AML-193 (cell line): ENCODE measurements at regions not wholly inside any gene's neighbourhood (a gene's known extent, or its start where the extent isn't known, plus 50 kb on each side); places are given as distances from the start of the nearest gene placed in this dataset.
A peak's percentile ranks its signal among the peaks of the same experiment; 100 is the strongest.
"Not testable (repeated sequence)": the region's sequence is repeated elsewhere in the genome, so short reads cannot be mapped to it uniquely, and the experiment has no call there.

ENCODE experiments used
- DNase-seq, 2 experiments: peaks; one replicate each; lab custom pipeline; 2025; lab: John Stamatoyannopoulos, UW

DNA sequence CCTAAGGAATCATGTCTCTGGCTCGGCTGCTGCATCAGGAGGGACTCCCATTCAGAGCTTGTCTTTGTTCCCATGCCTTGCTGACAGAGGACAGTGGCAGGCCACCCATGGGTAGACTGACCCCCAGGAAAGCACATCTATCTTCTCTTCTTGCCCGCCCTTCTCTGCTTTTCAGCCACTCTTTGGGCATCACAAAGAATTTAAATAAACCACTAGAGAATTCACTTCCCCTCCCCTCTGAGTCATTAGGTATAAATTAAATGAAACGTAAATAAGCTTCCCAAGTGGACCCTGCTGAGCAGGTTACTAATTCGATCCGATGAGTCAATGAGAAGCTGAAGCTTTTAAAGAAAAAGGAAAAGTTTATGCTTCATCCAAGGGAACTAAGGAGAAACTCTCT is 97.0 kb downstream of the DRD1 start:
- DNase-seq: no peak

DNA sequence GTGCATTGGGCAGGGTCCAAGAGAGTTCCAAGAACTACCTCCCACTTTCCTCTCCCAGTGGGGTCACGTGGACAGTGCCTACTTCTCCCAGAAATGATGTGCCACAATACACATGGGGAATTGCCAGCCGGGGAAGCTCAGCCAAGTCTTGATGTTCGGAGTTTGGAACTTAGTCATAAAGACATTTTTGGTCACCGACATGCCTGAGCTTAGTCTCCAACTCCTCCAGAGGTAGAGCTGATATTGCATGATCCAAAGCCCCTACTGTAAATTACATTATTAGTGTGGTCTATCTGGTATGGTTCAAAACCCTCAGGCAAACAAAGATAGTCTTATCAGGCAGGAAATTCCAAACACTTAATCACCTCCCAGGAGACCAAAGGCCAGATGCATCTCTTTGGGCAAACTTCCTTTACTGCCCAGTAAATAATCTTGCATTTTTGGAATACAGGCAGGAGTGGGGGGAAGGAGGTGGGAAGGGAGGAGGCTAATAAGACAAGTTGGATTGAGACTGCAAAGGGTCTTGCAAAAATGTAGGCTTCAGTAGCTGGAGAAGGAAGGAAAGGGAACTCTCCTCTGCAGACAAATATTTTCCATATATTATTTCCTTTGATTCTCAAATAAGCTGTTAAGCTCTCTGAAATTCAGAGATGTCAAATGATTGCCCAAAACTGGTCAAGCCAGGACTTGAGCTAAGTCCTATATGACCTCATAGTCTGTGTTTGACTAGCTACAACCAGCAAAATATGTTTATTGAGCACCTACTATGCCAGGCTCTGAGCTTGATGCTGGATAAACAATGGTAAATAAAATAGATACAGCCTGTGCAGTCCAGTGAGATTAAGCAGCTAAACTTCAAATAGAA is 99.4 kb downstream of the DRD1 start:
- no peak for DNase-seq

DNA sequence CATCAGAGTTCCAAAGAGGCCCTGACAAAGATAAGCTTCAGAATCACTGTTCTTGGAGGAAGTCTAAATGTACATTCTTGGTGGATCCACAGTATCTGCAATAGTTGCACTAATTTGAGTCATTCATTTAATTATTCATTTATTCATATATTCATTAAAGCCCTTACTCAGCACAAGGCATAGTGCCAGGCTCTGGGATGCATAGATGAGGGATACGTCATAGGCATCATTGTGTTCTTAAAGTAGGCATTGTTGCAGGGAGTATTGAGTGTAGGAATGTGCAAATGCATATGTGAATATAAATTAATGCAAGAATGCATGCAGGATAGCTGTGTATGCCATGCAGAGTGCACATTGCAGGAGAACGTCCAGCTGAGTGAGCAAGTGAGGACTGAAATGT is 100.7 kb downstream of the DRD1 start:
- DNase-seq: no peak

DNA sequence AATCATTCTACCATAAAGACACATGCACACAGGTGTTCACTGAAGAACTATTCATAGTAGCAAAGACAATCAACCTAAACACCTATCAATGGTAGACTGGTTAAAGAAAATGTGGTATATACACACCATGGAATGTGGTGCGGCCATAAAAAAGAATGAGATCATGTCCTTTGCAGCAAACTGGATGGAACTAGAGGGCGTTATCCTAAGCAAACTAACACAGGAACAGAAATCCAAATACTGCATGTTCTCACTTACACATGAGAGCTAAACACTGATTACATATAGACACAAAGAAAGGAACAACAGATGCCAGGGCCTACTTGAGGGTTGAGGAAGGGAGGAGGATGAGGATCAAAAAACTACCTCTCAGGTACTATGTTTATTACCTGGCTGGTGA is 103.8 kb downstream of the DRD1 start:
- DNase-seq: no peak

DNA sequence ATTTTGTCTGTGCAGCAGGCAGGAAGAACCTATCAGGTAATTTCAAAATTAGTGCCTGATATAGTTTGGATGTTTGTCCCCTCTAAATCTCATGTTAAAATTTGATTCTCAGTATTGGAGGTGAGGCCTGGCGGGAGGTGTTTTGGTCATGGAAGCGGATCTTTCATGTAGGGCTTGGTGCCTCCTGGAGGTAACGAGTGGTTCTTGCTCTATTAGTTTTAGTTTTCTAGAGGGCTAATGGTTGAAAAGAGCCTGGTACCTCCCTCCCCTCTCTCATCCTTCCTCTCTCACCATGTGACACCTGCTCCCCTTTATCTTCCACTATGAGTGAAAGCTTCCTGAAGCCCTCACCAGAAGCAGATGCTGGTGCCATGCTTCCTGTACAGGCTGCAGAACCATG is 106.3 kb downstream of the DRD1 start:
- DNase-seq: no peak

DNA sequence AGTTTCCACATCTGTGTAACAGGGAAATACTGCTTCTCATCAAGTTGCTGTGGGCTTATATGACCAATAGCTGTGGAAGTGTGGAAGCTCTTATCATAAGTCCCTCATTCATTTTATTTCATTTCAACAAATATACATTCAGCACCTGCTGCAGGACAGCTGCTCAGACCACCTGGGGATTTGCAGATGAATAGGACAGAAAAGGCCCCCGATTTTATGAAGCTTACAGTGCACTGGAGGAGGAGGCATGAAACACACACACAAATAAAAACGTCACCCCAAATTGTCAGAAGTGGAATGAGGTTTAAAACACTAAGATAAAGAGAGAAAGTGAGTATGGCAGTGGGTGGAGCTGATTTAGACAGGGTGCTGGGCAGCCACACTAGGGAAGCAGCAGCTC is 107.2 kb downstream of the DRD1 start:
- no peak for DNase-seq

DNA sequence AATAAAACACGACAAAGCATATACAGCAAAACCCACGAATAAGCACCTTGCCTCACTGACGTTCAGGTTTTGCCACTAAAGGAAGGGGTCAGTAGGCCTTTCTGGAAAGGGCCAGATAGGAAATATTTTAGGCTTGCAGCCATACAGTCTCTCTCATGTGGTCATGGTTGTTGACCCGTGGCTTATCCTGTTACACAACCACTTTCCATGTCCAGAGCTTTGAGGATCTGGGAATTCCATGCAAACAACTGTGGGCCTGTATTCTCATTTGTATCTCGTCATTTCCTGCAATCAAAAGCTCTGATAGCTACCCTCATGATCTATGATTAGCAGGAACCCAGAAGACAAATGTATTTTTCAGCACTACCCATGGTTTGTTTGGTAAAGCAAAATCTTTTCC is 108.3 kb downstream of the DRD1 start:
- DNase-seq: no peak

DNA sequence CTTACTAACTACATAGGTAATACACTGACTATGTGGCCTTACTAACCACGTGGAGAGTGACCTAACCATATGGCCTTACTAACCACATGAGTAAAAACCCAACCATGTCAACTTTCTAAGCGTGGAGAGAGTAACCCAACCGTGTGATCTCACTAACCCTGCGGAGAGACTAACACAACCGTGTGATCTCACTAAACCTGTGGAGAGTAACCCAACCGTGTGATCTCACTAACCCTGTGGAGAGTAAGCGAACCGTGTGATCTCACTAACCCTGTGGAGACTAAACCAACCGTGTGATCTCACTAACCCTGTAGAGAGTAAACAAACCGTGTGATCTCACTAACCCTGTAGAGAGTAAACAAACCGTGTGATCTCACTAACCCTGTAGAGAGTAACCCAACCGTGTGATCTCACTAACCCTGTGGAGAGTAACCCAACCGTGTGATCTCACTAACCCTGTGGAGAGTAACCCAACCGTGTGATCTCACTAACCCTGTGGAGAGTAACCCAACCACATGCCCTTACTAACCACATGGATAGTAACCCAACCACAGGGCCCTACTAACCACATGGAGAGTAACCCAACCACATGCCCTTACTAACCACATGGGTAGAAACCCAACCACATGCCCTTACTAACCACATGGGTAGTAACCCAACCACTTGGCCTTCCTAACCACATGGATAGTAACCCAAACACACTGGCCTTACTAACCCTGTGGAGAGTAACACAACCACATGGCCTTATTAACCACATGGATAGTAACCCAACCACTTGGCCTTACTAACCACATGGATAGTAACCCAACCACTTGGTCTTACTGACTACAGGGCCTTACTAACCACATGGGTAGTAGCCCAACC is 112.6 kb downstream of the DRD1 start:
- DNase-seq: not testable (repeated sequence)

DNA sequence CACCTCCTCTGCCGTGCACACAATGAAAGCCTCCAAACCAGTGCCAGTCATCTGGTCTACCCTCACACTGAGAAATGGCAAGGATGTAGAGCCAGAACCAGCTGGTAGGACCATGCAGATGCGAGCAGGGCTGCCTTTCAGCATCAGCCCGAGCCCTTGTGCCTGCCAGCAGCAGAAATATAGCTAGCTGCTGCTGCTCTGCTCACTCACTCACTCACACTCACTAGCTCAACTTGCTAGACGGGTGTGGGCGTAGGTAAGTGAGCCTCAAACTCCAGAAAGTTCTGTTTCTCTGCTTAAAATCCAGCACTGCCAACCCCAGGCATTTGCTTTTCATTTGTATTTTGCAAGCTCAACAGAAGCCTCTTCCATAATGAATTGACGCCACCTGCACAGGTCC is 114.0 kb downstream of the DRD1 start:
- DNase-seq: no peak

DNA sequence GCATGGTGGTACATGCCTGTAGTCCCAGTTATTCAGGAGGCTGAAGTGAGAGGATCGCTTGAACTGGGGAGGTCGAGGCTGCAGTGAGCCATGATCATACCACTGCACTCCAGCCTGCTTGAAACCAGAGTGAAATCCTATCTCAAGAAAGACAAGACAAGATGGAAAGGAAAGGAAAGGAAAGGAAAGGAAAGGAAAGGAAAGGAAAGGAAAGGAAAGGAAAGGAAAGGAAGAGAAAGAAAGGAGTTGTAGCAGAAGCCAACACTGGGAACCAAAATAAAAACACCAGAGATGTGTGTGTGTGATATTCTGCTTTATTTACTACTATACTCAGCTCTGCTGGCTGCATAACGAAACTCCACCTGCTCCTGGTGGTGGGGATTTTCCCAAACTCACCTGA is 115.3 kb downstream of the DRD1 start:
- DNase-seq: no peak

DNA sequence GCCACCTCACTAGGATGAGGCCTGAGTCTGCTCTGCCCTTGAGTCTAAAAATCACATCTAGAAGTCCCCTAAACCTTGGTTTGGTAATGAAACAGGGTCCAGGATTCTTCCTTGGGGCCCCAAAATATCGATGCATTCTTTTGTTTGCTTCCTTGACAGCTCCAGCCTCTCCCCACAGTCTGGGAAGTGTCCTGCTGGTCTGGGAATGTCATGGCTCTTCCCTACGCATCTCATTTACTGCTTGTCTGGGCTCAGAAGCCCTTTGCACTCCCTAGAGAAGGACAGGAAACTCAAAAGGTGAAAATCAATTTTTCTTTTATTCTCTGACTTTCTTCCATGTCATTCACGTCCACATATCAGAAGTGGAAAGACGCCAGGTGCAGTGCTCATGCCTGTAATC is 115.8 kb downstream of the DRD1 start:
- DNase-seq: no peak

DNA sequence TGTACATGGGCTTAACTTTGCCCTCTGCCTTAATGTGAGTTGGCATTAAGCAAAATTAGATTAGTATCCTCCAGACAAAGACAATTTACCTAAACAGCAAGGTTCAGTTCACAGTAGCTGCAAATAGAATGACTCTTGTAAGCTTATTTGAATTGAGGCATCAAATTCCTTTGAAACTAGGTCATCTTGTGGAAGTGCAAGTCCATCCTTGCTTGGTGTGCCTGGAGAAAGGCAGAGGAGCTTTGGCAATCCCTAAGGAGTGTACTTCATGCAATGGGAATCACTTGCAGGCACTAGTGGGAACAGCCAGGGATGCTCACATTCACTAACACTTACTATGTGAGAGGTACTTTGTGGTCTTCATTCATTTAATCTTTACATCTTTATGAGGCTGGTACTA is 118.3 kb downstream of the DRD1 start:
- DNase-seq: no peak

DNA sequence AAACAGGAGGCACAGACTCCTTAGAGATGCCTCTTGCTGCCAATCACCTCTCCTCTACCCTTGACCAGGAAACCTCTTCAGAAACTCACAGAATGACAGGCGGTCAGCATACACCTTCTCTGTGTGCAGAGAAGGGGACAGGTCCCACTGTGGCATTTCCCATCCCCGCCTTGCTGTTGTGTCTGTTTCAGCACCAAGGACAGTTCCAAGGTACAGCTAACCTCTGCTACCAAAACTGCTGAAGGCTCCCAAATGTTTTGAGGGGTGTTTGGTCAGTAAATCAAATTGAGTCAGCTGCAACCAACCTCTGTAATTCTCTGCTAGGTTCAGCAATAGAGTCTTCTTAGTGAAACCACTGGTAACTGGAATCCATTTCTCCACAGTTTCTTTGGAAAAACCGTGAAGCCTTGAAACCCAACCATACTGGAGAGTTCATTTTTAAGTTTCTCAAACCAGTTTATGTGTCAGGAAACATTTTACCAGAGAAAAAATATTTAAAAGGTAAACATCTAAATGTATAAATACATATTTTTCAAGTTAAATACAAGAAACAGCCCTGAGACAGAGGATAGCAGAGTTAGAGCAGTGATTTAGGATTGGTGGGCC is 122.0 kb downstream of the DRD1 start:
- DNase-seq: peak; percentile 16 to 28

DNA sequence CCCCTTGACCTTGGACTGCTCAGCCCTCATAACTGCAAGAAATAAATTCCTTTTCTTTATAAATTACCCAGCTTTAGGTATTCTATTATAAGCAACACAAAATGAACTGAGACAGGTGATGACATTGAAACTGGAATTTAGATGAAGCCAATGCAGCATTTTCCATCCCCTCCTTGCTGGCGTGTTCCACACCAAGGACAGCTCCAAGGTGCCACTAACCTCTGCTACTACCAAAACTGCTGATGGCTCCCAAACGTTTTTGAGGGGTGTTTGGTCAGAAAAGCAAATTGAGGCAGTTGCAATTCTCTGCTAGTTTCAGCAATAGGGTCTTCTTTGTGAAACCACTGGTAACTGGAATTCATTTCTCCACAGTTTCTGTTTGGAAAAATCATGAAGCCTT is 124.8 kb downstream of the DRD1 start:
- DNase-seq: no peak

DNA sequence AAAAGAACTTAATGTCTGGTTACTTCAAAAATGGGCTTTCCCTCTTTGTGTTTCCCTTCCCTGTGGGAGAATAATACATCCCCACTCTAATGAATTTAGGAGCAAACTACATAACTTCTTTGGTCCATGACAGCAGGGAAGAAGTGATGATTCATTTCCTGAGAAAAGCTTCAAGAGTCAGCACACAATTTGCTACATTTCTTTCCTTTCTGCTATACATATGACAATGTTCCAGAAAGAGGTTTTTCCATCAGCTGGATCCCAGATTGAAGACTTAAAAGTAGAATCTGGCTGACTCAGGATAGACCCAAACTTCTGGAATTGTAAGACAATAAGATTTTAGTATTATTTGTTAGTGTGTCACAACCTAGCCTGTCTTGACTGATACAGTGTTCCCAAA is 126.1 kb downstream of the DRD1 start:
- DNase-seq: no peak

DNA sequence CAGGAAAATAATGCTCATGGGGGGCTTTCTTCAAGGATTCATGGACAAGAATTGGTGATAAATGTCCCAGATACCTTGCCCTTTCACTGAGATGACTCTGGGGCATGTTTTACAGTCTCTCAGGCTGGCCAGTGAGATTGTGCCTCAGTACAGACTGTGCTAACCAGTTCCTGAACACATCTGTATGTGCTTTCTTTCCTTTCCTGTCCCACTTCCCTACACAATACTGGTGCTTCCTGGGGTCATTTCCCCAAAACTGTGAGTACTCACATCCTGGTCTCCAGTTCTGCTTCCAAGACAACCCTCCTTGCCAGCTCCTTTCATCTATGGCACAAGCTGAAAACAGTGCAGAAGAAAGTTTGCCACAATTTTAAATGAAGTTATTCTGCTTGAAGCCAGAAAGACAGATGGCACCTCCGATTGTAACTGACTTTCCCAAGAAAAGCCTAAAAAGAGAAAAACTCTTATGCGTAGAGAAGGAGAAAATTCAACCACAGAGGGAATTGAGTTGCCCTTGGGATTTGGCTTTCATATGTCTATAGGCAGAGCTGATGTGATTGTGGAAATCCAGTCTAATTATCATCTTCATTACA is 134.7 kb downstream of the DRD1 start:
- DNase-seq: no peak

DNA sequence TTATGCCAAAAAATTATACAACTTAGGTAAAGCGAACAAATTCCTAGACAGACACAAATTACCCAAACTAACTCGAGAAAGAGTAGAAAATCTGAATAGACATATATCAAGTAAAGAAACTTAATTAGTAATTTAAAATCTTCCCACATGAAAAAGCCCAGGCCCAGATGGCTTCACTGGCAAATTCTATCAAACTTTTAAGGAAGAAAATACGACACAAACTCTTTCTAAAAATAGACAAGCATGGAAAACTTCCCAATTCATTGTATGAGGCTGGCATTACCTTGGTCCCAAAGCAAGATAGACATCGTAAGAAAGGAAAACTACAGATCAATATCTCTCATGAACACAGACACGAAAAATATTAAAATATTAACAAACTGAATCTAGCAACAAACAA is 135.3 kb downstream of the DRD1 start:
- DNase-seq: no peak

DNA sequence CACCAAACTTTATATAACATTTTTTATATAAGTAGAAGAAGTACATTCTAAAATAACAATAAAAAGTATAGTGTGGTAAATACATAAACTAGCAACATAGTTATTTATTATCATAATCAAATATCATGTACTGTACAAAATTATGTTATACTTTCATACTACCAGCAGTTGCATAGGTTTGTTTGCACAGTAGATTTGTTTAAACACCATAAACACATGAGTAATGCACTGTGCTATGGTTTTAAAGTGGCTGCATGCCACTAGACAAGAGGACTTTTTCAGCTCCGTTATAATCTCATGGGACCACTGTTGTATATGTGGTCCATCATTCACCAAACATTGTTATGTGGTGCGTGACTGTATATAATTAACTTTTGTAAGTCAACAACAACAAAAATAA is 137.6 kb downstream of the DRD1 start:
- DNase-seq: no peak

DNA sequence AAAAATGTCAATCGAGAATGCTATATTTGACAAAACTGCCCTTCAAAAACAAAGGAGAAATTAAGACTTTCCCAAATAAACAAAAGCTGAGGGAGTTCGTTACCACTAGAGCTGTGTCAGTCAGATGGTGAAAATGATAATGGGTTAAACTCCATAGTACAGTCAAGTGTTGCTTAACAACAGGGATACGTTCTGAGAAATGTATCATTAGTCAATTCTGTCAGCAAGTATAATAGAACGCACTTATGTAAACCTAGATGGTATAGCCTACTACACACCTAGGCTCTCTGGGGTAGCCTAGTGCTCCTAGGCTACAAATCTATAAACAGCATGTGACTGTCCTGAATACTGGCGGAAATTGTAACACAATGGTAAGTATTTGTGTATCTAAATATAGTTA is 138.7 kb downstream of the DRD1 start:
- no peak for DNase-seq

DNA sequence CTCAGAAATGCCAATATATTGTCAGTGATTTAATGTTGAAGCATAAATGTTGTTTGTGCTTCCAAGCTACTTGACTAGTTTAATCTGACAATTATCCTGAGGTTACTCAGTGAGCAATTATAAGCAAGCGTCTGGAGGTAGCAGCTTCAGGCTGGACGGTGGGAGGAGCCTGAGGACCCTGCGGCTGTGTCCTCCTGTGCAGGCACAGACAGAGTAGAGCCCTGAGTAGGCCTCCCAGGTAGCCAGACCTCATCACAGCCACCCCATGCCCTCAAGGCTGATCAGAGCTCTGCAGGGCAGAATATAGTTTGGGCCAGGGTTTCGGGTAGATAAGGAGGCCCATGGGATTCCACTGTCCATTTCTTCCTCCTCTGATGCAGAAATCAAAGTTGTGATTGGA is 153.6 kb downstream of the DRD1 start:
- DNase-seq: no peak

DNA sequence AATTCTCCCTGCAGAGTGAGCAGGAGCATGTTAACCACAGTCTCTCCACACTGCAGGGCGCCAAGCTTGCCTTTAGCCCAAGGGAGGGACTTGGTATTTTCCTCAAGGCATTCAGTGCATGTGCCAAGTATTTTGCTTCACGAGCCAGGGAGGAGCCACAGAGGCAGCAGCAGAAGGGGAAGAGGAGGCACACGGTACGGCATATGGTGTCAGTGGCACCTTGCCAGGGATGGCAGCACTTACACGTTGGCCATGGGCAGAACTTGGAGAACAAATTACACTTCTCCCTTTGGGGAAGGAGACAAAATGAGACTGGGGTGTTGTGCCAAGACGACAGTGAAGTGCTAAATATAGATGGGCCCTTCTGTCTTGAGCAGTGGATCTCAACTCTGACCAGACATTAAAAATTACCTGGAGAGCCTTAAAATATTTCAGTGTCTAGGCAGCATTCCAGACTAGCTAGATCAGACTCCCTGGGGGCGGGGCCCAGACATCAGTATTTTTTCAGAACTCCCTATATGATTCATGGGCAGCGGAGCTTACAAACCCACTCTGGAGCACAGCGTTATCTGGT is 155.8 kb downstream of the DRD1 start:
- no peak for DNase-seq

DNA sequence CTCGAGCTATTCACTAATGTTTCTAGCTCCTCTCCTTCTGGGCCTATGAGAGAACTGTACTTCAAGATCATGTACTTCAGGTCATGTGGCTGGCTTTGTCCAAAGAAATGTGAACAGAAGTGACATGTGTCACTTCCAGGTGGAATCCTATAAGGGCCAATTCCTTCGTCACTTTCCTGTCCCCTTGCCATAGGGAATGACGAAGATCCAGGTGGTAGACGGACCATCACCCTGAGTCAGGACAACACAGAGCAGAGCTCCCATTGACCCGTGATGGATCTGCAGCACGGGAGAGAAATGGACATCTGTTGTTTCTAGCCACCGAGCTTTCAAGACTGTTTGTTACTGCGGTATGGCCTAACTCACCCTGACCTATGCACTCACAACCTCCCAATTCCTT is 157.0 kb downstream of the DRD1 start:
- no peak for DNase-seq
